ENCODE measurements at regions not wholly inside any gene's neighbourhood (a gene's known extent, or its start where the extent isn't known, plus 50 kb on each side); places are given as distances from the start of the nearest gene placed in this dataset.

- TF ChIP-seq CTCF (conservative IDR thresholded peaks at IDR 0.05; ENCODE audit: low read depth in 2 of 2): no peak
Measured at GRCh38 chr4:17120761-17121160, 222.3 kb upstream of the LDB2 start (continued).

- H3K4me3 Mint-ChIP-seq: no peak overlapping the region
- H3K27me3 ChIP-seq (ENCODE audit: insufficient read depth): no peaks in the 10 kb centered on the region
- H3K4me1 Mint-ChIP-seq: no peaks in the 10 kb centered on the region; the same call in 2 of the 3 replicates
- H2AFZ ChIP-seq: no peak overlapping the region
- H3K4me2 ChIP-seq: no peak overlapping the region
- H3K27me3 Mint-ChIP-seq (ENCODE audit: insufficient read depth, low read depth, poor library complexity): no peaks in the 10 kb centered on the region
- H3K79me2 ChIP-seq (replicated peaks; ENCODE audit: insufficient read depth): no peaks in the 10 kb centered on the region
- peaks cover 9% of the 10 kb centered on the region; the same call in 1 of the 2 replicates for H3K36me3 ChIP-seq (ENCODE audit: insufficient read depth)
- DNase-seq (ENCODE audit: low spot score): no peak
- no peak overlapping the region for H3K27ac ChIP-seq (ENCODE audit: low read depth)
- H3K9me2 ChIP-seq (ENCODE audit: insufficient read depth): peaks cover 10% of the 10 kb centered on the region
- no peak overlapping the region for H3K4me3 ChIP-seq
- peaks cover 4% of the 10 kb centered on the region; the same call in 1 of the 3 replicates for H3K9me3 Mint-ChIP-seq
- ATAC-seq: no peak
- H4K20me1 ChIP-seq (replicated peaks; ENCODE audit: insufficient read depth): no peaks in the 10 kb centered on the region
- peaks cover 4% of the 10 kb centered on the region; the same call in 1 of the 3 replicates for H3K36me3 Mint-ChIP-seq (ENCODE audit: low read depth)
- no peak overlapping the region for H3K27ac Mint-ChIP-seq
- no peaks in the 10 kb centered on the region for H3K4me1 ChIP-seq (ENCODE audit: insufficient read depth)
- no peaks in the 10 kb centered on the region for H3F3A ChIP-seq (replicated peaks; ENCODE audit: low read depth)
- no peak for TF ChIP-seq EZH2 (IDR thresholded peaks at IDR 0.05; ENCODE audit: low read depth, unreplicated experiment)
- TF ChIP-seq POLR2AphosphoS5 (IDR thresholded peaks at IDR 0.05; ENCODE audit: low read depth): no peak
- no peak for TF ChIP-seq CTCF (conservative IDR thresholded peaks at IDR 0.05; ENCODE audit: low read depth in 2 of 2)
- TF ChIP-seq EZH2phosphoT487 (IDR thresholded peaks at IDR 0.05; ENCODE audit: unreplicated experiment): no peak
- no peak for TF ChIP-seq ZNF462 (CRISPR knock-in tag; IDR thresholded peaks at IDR 0.05)
- no peak for TF ChIP-seq CREB1 (CRISPR knock-in tag; IDR thresholded peaks at IDR 0.05; ENCODE audit: low read depth)
- TF ChIP-seq STAT1 (IDR thresholded peaks at IDR 0.05; ENCODE audit: unreplicated experiment): no peak
- TF ChIP-seq ZNF114 (CRISPR knock-in tag; IDR thresholded peaks at IDR 0.05): no peak
- no peak for TF ChIP-seq JUNB (IDR thresholded peaks at IDR 0.05; ENCODE audit: unreplicated experiment)
- TF ChIP-seq NANOG (IDR thresholded peaks at IDR 0.05; ENCODE audit: borderline replicate concordance): no peak
- no peak for TF ChIP-seq ETS1 (IDR thresholded peaks at IDR 0.05)
Measured at GRCh38 chr4:17117746-17118145, 219.3 kb upstream of the LDB2 start.

All from GM23338 (cell line).